GM20000 (cell line): ENCODE measurements at regions not wholly inside any gene's neighbourhood (a gene's known extent, or its start where the extent isn't known, plus 50 kb on each side); places are given as distances from the start of the nearest gene placed in this dataset.

Source experiments
- DNase-seq: peaks from one replicate; pipeline ENCODE4 v3.0.0; 2012; ENCODE audit warnings: low spot score
- CTCF ChIP-seq: IDR thresholded peaks from 2 replicates; pipeline ENCODE4 v1.5.1; 2012; ENCODE audit warnings: mild to moderate bottlenecking, control low read depth; ENCODE audit errors: extremely low read depth, missing control alignments

GRCh38 chr3:5428607-5429516 is 241.4 kb downstream of the EDEM1 start:
- TF ChIP-seq CTCF: no peak
- DNase-seq: peak; percentile 12

- DNase-seq: no peak
- no peak for TF ChIP-seq CTCF
Measured at GRCh38 chr3:5429517-5429890, 242.0 kb downstream of the EDEM1 start.

- DNase-seq: no peak
- no peak for TF ChIP-seq CTCF
Measured at GRCh38 chr3:5430701-5431100, 243.2 kb downstream of the EDEM1 start.

- DNase-seq: no peak
- TF ChIP-seq CTCF: no peak
Measured at GRCh38 chr3:5431146-5431545, 243.6 kb downstream of the EDEM1 start.

- DNase-seq: no peak
- no peak for TF ChIP-seq CTCF
Measured at GRCh38 chr3:5431811-5432378, 244.4 kb downstream of the EDEM1 start.

GRCh38 chr3:5437296-5437782 is 249.8 kb downstream of the EDEM1 start:
- no peak for DNase-seq
- TF ChIP-seq CTCF: no peak

- no peak for TF ChIP-seq CTCF
Measured at GRCh38 chr3:5437783-5438323, 250.3 kb downstream of the EDEM1 start.

More at GRCh38 chr3:5437783-5438323, 250.3 kb downstream of the EDEM1 start:
- no peak for DNase-seq
